Astrocyte (in vitro differentiated cells and primary cell): ENCODE measurements at regions not wholly inside any gene's neighbourhood (a gene's known extent, or its start where the extent isn't known, plus 50 kb on each side); places are given as distances from the start of the nearest gene placed in this dataset.

Experiments
- DNase-seq: peaks from one replicate; pipeline ENCODE4 v3.0.0-alpha.2; 2010; ENCODE audit warnings: low read depth
- FAIRE-seq: peaks from 2 replicates; lab custom pipeline; 2011; peaks lifted over from hg19 to GRCh38; lab: Jason Lieb, UNC
- H2AFZ ChIP-seq: 2 replicates; pipeline ENCODE4 v1.6.0; 2012; ENCODE audit warnings: low read depth, low read length, inconsistent platforms
- H3K27ac ChIP-seq: 2 replicates; pipeline ENCODE4 v1.5.1; 2011; ENCODE audit warnings: low read depth, low read length, inconsistent platforms
- H3K27me3 ChIP-seq: 2 replicates; pipeline ENCODE4 v1.6.0; 2011; ENCODE audit warnings: low read length, inconsistent platforms; ENCODE audit not compliant: insufficient read depth
- H3K36me3 ChIP-seq: 2 replicates; pipeline ENCODE4 v1.5.1; 2011; ENCODE audit warnings: low read length, inconsistent platforms; ENCODE audit not compliant: insufficient read depth
- H3K4me1 ChIP-seq: 2 replicates; pipeline ENCODE4 v1.5.1; 2011; ENCODE audit warnings: low read length, inconsistent platforms; ENCODE audit not compliant: insufficient read depth
- H3K4me2 ChIP-seq: 2 replicates; pipeline ENCODE4 v1.6.0; 2012; ENCODE audit warnings: low read length, inconsistent platforms
- H3K4me3 ChIP-seq: 2 replicates; pipeline ENCODE4 v1.5.1; 2011; ENCODE audit warnings: low read depth, mild to moderate bottlenecking, low read length, inconsistent platforms; ENCODE audit not compliant: insufficient read depth
- H3K79me2 ChIP-seq: 2 replicates; pipeline ENCODE4 v1.6.0; 2012; ENCODE audit warnings: mild to moderate bottlenecking, low read length, inconsistent platforms; ENCODE audit not compliant: insufficient read depth
- H3K9ac ChIP-seq: 2 replicates; pipeline ENCODE4 v1.6.0; 2012; ENCODE audit warnings: mild to moderate bottlenecking, low read length, inconsistent platforms
- H3K9me3 ChIP-seq: 2 replicates; pipeline ENCODE4 v1.5.1; 2012; ENCODE audit warnings: low read depth, mild to moderate bottlenecking, low read length, inconsistent platforms; ENCODE audit not compliant: insufficient read depth
- H4K20me1 ChIP-seq: 2 replicates; pipeline ENCODE4 v1.6.0; 2012; ENCODE audit warnings: low read length, inconsistent platforms; ENCODE audit not compliant: insufficient read depth
- H3K27ac Mint-ChIP-seq: one replicate; pipeline ENCODE4 v1.8.0; 2021; ENCODE audit warnings: mild to moderate bottlenecking, mixed read lengths; ENCODE audit not compliant: unreplicated experiment
- H3K27me3 Mint-ChIP-seq: one replicate; pipeline ENCODE4 v1.8.0; 2021; ENCODE audit warnings: low read depth, mixed read lengths; ENCODE audit not compliant: unreplicated experiment
- H3K36me3 Mint-ChIP-seq: one replicate; pipeline ENCODE4 v1.8.0; 2021; ENCODE audit warnings: low read depth, mixed read lengths; ENCODE audit not compliant: unreplicated experiment
- H3K4me1 Mint-ChIP-seq: one replicate; pipeline ENCODE4 v1.8.0; 2021; ENCODE audit warnings: low read depth, mixed read lengths; ENCODE audit not compliant: unreplicated experiment
- H3K4me3 Mint-ChIP-seq: one replicate; pipeline ENCODE4 v1.8.0; 2021; ENCODE audit warnings: mild to moderate bottlenecking, moderate library complexity, mixed read lengths; ENCODE audit not compliant: unreplicated experiment
- H3K9me3 Mint-ChIP-seq: one replicate; pipeline ENCODE4 v1.8.0; 2021; ENCODE audit warnings: mild to moderate bottlenecking, mixed read lengths; ENCODE audit not compliant: unreplicated experiment
- CTCF ChIP-seq: IDR thresholded peaks from 2 replicates; pipeline ENCODE4 v1.5.1; 2011; ENCODE audit warnings: low read depth, mild to moderate bottlenecking, inconsistent platforms, low read length, moderate library complexity; ENCODE audit not compliant: insufficient read depth
- EZH2 ChIP-seq: IDR thresholded peaks from 2 replicates; pipeline ENCODE4 v1.6.1; 2012; ENCODE audit warnings: mild to moderate bottlenecking, low read length, inconsistent platforms; ENCODE audit not compliant: insufficient read depth

GRCh38 chr9:12095931-12096330 lies 597.3 kb upstream of the TYRP1 start:
- TF ChIP-seq EZH2, result no peak
- no peak for TF ChIP-seq CTCF
- Histone ChIP-seq H3K36me3 (no peaks in the 10 kb centered on the region), H2AFZ (no peak overlapping the region), H3K27ac (no peak overlapping the region), H3K4me3 (no peak overlapping the region), H3K9ac (no peak overlapping the region), H3K4me1 (no peaks in the 10 kb centered on the region), H3K9me3 (no peaks in the 10 kb centered on the region), H3K4me2 (no peak overlapping the region), H3K79me2 (no peaks in the 10 kb centered on the region), H3K27me3 (no peaks in the 10 kb centered on the region), H4K20me1 (no peaks in the 10 kb centered on the region)
- no peaks in the 10 kb centered on the region for H3K27me3 Mint-ChIP-seq
- DNase-seq (no peak), FAIRE-seq (no peak)
- no peaks in the 10 kb centered on the region for H3K4me1 Mint-ChIP-seq
- H3K36me3 Mint-ChIP-seq, result no peaks in the 10 kb centered on the region
- no peaks in the 10 kb centered on the region for H3K9me3 Mint-ChIP-seq
- no peak overlapping the region for H3K4me3 Mint-ChIP-seq
- no peak overlapping the region for H3K27ac Mint-ChIP-seq

GRCh38 chr9:12133416-12133815 lies 559.8 kb upstream of the TYRP1 start:
- FAIRE-seq, result no peak

GRCh38 chr9:12141422-12141821 lies 551.8 kb upstream of the TYRP1 start:
- Histone ChIP-seq H3K27ac (no peak overlapping the region), H3K36me3 (no peaks in the 10 kb centered on the region), H3K9me3 (peaks cover 3% of the 10 kb centered on the region), H2AFZ (no peak overlapping the region), H3K79me2 (no peaks in the 10 kb centered on the region), H4K20me1 (no peaks in the 10 kb centered on the region), H3K27me3 (no peaks in the 10 kb centered on the region), H3K4me3 (no peak overlapping the region), H3K4me2 (no peak overlapping the region), H3K4me1 (no peaks in the 10 kb centered on the region), H3K9ac (no peak overlapping the region)
- Mint-ChIP-seq H3K9me3 (peaks cover 3% of the 10 kb centered on the region), H3K4me1 (no peaks in the 10 kb centered on the region), H3K27ac (no peak overlapping the region), H3K36me3 (no peaks in the 10 kb centered on the region), H3K4me3 (no peak overlapping the region), H3K27me3 (no peaks in the 10 kb centered on the region)
- no peak for FAIRE-seq
- no peak for DNase-seq
- TF ChIP-seq EZH2 (no peak), CTCF (no peak)

More at GRCh38 chr9:12133416-12133815, 559.8 kb upstream of the TYRP1 start:
- Histone ChIP-seq H3K36me3 (no peaks in the 10 kb centered on the region), H3K9me3 (peaks cover 5% of the 10 kb centered on the region), H4K20me1 (no peaks in the 10 kb centered on the region), H3K4me3 (no peak overlapping the region), H3K27me3 (no peaks in the 10 kb centered on the region), H3K4me1 (no peaks in the 10 kb centered on the region), H3K79me2 (no peaks in the 10 kb centered on the region), H2AFZ (no peak overlapping the region), H3K27ac (no peak overlapping the region), H3K4me2 (no peak overlapping the region), H3K9ac (no peak overlapping the region)
- no peak for TF ChIP-seq EZH2
- no peak for TF ChIP-seq CTCF
- Mint-ChIP-seq H3K9me3 (no peaks in the 10 kb centered on the region), H3K27ac (no peak overlapping the region), H3K27me3 (no peaks in the 10 kb centered on the region), H3K4me3 (no peak overlapping the region), H3K36me3 (no peaks in the 10 kb centered on the region), H3K4me1 (no peaks in the 10 kb centered on the region)
- no peak for DNase-seq
